Ecto neural progenitor cell (in vitro differentiated cells): ENCODE measurements at regions not wholly inside any gene's neighbourhood (a gene's known extent, or its start where the extent isn't known, plus 50 kb on each side); places are given as distances from the start of the nearest gene placed in this dataset.
A peak's percentile ranks its signal among the peaks of the same experiment; 100 is the strongest.

Experiments used
- DNase-seq: peaks from one replicate; pipeline ENCODE4 v3.0.0-alpha.2; 2018; ENCODE audit warnings: low spot score

DNA sequence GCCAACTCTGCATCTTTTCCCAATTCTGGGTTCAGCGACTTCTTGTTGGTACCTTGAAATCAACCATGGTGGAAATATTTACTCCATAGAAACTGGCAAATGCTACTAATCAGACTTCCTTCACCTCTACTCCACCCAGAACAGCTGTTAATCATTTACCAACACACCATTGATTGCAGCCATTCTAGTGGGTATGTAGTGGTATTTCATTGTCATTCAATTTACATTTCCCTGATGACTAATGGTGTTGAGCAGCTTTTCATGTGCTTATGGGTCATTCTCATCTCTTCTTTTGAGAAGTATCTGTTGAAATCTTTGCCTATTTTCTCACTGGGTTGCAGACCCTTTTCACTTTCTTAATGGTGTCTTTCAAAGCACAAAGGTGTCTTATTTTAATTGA, 122.4 kb upstream of the MSX2 start:
- DNase-seq: no peak

DNA sequence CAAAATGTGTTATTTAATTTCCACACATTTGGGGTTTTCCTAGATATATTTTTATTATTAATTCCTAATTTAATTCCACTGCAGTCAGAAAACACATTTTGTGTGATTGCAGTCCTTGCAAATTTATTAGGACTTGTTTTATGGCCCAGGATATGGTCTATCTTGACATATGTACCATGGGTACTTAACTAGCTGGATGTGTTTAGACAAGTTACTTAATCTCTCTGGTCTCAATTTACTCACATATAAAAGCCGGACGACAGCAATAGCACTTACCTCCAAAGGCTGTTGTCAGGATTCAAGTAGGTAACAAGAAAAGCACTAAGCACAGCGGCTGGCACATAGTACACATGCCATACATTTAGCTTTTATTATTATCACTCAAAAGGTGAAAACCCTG, 118.2 kb upstream of the MSX2 start:
- no peak for DNase-seq

DNA sequence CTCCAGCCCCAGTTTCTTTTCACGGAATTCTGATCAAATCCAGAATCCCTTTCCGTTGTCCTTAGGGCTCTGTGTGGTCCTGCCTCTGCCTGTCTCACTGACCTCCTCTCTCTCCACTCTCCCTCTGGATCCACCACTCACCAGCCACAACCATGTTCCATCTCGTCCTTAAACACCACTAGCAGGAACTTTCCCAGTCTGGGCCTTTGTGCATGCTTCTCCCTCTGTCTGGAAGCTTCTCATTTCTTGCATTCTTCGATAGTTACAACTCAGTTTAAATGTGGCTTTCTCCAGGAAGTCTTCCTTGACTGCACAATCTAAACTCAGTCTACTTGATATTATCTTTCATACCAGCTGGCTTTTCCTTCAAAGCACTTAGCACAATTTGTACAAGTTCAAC, 117.7 kb upstream of the MSX2 start:
- no peak for DNase-seq

- DNase-seq: no peak
Measured at GRCh38 chr5:174607205-174607604, 117.2 kb upstream of the MSX2 start.

DNA sequence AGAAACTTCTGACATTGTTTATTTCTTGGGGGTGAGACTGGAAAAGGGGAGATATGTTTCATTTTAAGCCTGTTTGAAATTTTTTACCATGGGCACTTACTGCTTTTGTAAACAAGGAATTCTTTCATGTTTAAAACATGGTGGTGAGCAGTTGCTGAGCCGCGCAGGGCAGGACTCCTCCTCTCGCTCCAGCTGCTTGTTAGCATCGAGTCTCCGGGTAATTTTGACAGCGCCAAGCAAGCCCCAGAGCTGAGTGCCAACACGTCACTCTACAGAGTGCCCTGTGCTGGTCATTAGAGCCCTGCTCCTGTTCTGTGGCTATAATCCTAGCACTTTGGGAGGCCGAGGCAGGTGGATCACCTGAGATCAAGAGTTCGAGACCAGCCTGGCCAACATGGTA, 116.5 kb upstream of the MSX2 start:
- no peak for DNase-seq

DNA sequence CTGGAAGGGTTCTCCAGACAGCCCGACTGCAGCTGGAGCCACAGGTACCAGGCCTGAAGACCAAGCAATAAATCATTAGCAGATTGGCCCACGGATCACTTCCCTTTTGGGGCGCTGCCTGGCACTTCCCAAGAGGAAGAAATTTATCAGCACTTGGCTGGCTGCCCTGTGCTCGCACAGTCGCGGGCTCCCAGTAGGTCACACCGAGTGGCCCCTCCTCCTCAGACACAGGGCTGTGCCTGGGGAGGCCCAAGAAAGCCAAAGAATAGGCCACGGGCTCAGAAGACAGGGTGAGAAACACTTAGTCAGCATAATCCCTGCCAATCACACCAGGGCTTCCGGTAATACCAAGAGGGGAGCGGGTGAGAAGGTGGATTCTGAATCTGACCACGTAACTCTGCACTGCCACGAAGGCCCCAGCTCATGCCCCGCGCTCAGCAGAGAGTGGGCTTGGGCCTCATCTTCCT, 115.7 kb upstream of the MSX2 start:
- peak; percentile 52 for DNase-seq

DNA sequence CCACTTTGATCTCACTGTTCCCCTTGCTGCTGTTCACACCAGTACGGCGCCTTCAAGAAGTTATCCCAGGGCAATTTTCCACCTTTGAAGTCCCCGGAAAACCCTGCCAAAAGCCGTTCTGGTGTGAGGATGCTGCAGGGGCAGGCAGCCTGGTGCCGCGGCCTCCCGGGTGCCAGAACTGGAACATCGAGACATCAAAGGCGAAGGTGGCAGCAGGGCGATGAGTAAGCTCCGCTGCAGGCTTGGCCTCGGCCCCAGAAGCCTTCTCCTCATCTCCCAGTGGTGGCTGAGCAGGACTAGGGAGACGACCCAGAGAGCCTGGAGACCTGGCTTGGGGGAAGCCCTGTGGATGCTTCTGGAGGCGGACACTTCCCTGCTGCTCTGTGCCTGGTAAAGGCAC, 115.3 kb upstream of the MSX2 start:
- DNase-seq: no peak

DNA sequence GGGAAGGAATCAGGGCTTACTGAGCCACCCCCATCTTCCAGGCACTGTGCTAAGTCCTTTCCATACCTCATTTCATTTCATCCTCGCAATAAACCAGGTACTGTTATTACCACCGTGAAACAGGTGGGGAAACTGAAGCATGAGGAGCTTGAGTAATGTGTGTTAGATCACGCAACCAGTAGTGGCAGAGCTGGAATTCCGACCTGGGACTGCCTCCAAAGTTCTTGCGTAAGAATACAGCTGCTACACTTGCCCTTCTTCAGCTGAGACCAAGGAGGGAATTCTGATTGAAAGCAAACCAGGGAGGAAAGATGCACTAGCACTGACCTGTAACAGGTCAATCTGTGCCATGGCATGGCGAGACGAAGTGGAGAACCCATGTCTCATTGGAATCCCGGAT, 113.4 kb upstream of the MSX2 start:
- no peak for DNase-seq

DNA sequence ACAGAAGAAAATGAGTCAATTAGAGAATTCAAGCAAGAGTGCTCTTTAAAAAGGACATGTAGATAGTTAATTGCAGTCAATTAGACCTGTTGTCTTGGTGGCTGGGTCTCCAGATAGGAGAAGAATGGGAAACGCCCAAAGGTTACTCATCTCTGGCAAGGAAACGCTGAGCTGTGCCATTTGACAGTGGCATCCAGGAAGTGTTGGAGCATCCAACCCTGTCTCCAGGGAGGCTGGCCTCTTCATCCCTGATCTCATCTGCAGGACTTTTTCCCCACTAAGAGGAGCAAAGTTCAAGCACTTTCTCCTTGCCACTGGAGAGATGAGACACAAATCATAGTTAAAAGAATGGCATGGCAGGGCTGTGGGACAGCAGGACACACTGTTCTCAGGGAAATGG, 111.7 kb upstream of the MSX2 start:
- DNase-seq: no peak

DNA sequence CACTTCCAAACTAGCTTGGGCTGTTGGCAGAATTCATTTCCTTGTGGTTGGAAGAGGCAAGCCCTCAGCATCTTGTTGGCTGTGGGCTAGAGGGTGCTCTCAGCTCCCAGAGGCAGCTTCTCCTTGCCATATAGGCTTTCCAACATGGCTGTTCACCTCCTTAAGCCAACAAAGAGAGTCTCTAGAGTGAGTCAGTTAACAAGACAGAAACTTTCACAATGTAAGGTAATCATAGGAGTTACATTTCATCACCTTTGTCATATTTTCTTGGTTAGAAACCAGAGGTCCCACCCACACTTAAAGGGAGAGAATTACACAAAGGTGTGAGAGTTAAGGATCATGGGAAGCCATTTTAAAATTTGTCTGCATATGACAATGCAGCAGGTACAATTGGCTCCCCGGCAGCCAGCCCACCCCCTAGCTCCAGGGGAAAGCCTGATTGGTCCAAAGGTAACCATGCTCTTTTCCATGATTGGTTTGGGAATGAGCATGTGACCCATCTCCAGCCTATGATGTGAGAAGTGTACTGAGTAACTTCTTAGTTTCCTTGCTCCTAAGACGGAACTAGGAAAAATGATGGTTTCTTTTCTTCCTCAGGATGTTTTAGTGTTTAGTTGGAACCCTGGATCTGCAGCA, 109.8 kb upstream of the MSX2 start:
- DNase-seq: no peak

- DNase-seq: no peak
Measured at GRCh38 chr5:174616036-174616435, 108.3 kb upstream of the MSX2 start.

DNA sequence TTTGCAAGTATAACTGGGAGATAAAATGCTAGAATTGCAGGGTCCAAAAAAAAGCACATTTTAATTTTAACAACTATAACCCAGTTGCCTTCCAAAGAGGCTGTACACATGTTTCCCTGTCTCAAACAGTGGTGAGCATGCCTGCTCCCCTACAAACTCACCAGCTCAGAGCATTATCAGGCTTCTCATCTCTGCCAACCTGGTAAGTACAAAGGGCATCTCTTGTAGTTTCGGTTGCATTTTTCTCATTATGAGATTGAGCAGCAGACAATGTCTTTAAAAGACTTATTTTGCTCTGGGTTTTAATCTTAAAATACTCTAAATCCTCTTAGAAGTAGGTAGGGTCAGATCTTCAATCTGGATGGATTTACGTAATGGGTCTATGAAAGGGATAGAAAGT, 107.1 kb upstream of the MSX2 start:
- DNase-seq: no peak

DNA sequence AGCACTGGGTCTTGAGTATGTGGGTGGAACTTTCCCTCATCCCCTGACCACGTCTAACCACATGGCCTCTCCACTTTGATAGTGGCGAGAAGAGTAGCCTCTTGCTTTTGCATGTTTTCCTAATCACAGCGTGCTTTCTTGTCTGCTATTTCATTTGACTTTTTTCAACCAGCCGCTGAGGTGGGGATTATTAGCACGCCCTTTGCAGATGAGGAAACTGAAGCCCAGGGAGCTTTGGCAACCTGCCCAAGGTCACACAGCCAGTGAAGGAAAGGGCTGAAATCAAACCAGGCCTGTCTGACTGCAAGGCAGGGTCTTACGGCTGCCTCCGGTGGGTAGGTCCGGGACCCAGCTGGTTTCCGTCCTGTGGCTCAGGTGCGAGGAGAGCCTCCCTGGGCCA, 106.5 kb upstream of the MSX2 start:
- DNase-seq: no peak

DNA sequence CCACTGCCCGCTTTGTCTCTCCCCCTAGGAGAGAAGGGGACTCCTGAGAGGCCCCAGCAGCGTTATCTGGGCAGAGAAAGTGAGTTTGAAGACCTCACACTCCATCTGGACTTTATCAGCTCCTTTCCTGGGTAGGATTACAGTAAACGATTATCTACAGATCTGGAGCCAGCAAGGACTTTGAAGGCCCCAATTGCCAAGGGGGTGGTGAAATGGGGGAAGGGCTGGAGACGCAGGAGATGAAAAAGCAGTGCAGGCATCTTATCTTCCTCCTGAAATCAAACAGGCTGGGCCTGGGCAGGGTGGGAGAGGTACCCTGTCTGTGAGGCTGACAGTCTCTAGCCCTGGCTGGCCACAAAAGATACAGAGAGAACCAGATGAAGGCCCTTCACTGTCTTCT, 105.8 kb upstream of the MSX2 start:
- no peak for DNase-seq

DNA sequence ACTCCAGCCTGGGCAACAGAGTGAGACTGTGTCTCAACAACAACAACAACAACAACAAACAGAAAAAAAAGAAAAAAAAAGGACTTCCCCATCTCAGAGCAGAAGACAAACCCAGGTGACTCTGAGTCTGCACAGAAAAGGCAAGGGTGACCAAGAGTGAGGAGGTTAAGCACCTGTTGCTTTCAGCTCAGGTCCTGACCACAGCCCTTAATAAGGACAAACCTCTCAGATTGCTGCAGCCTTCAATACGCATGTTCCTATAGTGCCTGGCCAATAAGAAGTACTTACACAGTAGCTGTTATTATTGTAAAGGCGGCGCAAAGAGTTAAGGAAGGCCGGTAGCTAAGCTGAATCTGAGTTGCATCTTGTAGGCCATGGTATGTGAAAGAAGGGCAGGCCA, 102.3 kb upstream of the MSX2 start:
- DNase-seq: no peak

DNA sequence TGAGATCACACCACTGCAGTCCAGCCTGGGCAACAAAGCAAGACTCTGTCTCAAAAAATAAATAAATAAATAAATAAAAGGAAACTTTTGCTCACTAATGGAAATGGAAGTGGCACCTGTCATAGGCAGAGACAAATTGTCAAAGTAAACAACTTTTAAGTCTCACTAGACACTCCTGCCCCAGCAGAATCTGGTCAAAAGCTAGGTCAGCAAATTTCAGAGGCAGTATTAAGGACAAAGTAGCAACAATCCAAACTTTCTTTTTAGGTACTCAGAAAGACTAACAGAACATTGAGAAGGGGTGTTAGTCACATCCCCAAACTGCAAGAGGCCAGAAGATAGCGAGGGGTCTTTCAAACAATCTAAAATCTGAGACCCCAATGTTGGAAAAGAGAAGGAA, 101.4 kb upstream of the MSX2 start:
- DNase-seq: no peak

DNA sequence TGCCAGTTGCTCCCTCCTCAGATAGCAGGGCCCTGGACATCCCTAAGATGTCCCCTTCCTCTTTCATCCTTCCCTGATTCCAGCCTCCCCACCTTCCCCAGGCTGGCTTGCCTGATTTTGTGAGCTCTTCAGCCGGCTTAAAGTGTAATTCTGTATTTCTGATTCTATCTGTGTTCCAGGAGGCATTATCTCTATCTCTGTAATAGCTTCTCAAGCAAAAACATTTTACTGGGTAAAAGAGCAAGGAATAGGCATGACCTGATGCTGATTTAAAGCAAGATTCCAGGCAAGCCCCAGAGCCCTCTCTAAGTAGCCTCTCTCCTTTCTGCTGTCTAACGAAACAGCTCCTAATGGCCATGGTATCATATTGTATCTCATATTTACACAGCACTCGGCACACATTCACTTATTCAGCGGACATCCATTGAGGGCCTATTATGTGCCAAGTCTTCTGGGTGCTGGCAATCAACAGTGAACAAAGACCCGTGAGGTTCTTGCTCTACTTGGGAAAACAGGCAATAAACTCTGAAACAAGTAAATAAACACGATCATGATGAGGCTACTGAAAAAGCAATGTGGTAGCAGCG, 100.9 kb upstream of the MSX2 start:
- no peak for DNase-seq

- no peak for DNase-seq
Measured at GRCh38 chr5:174624733-174625522, 99.5 kb upstream of the MSX2 start.

- no peak for DNase-seq
Measured at GRCh38 chr5:174625591-174626350, 98.6 kb upstream of the MSX2 start.

GRCh38 chr5:174626369-174626920, 97.9 kb upstream of the MSX2 start:
- DNase-seq: no peak

- no peak for DNase-seq
Measured at GRCh38 chr5:174636094-174636493, 88.3 kb upstream of the MSX2 start.

DNA sequence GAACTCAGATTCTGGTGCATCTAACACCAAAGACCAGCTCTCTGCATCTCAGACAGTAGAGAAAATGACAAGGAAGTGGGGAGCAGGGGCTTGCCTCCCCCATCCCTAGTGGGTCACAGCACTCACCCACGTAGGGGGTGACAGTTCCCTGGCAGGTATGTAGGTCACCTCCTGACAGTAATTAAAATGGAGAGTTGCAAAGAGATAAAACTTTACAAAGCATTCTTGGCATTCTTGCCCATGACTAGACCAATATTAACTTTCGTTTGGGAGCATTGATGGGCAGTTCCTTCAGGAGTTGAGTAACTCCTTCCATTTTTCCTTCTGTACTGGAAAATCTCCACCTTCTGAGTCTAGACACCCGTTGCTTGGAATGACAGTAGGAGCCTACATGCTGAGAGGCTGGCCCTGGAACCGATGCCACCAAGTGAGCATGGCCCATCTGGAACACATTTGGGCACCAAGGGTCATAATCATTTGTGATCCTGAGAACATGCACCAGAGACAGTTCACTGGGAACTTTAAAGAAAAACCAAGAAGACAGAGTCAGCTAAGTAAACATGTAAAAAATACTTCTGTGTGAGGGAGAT, 81.5 kb upstream of the MSX2 start:
- DNase-seq: no peak
